ENCODE measurements at regions not wholly inside any gene's neighbourhood (a gene's known extent, or its start where the extent isn't known, plus 50 kb on each side); places are given as distances from the start of the nearest gene placed in this dataset.

GRCh38 chr6:56865081-56865875 lies 89.6 kb upstream of the BEND6 start:
- H3K4me3 ChIP-seq (ENCODE audit: low read depth, low read length): no peak overlapping the region
- DNase-seq (ENCODE audit: low read depth): no peak
- TF ChIP-seq, protein P1, sequence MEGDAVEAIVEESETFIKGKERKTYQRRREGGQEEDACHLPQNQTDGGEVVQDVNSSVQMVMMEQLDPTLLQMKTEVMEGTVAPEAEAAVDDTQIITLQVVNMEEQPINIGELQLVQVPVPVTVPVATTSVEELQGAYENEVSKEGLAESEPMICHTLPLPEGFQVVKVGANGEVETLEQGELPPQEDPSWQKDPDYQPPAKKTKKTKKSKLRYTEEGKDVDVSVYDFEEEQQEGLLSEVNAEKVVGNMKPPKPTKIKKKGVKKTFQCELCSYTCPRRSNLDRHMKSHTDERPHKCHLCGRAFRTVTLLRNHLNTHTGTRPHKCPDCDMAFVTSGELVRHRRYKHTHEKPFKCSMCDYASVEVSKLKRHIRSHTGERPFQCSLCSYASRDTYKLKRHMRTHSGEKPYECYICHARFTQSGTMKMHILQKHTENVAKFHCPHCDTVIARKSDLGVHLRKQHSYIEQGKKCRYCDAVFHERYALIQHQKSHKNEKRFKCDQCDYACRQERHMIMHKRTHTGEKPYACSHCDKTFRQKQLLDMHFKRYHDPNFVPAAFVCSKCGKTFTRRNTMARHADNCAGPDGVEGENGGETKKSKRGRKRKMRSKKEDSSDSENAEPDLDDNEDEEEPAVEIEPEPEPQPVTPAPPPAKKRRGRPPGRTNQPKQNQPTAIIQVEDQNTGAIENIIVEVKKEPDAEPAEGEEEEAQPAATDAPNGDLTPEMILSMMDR (IDR thresholded peaks at IDR 0.05; ENCODE audit: low read depth, low read length, missing control alignments): no peak

GRCh38 chr6:56864171-56864616 lies 90.7 kb upstream of the BEND6 start:
- no peak overlapping the region for H3K4me3 ChIP-seq (ENCODE audit: low read depth, low read length)
- TF ChIP-seq, protein P1 (IDR thresholded peaks at IDR 0.05; ENCODE audit: low read depth, low read length, missing control alignments): no peak
- no peak for DNase-seq (ENCODE audit: low read depth)

DNA sequence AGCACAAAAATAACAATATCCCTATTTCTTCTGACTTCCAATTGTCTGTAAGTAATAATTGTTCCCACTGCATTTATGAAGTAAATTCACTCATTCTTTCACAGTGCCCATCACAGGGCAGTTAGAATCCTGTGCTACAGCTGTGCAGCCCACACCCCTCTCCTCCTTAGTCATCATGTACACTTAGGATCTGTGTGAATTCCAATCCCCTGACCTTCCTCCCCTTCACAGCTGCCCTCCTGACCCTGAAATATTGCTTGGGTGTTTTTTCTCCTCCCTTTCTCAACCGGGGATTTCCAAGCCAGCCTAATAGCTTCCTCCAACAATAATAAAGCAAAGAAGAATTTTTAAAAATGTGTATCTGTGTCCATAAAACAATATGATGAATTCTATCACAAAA lies 91.5 kb upstream of the BEND6 start:
- TF ChIP-seq, protein P1 (IDR thresholded peaks at IDR 0.05; ENCODE audit: low read depth, low read length, missing control alignments): no peak
- no peak overlapping the region for H3K4me3 ChIP-seq (ENCODE audit: low read depth, low read length)
- DNase-seq (ENCODE audit: low read depth): no peak

DNA sequence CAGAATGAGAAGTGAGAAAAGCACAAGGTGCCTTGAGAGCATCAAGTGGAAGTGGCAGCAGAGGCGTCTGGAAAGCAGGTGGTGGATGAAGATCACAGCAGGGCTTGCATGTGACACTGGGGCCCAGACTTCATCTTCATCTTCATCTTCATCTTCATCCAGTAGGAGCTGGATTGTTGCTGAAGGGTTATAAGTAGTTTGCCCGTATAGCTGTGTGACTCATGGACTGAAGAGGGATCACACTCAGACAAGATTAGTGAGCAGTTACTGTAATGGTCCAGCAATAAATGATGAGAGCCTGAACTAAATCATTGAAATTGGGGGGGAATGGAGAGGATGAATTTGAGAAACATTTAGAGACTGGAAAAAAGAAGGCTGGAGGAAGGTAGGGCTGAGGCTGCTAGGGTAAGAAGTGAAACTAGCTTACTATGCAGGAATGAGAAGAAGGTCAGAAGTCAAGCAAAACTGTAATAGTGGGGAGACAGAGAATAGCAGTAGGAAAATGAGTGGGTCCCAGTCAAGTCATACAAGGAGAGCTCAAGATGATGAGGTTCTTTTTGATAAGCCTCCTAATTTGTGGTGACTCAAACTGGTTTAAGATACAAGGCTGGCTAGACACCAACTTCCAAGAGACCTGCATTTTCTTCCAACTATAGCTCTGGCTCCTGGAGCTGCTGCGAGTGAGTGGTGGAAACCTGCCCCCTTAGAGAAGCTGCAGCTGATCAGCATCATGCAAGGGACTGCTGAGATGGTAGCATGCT lies 92.3 kb upstream of the BEND6 start:
- H3K4me3 ChIP-seq (ENCODE audit: low read depth, low read length): no peak overlapping the region
- TF ChIP-seq, protein P1 (IDR thresholded peaks at IDR 0.05; ENCODE audit: low read depth, low read length, missing control alignments): no peak
- no peak for DNase-seq (ENCODE audit: low read depth)

DNA sequence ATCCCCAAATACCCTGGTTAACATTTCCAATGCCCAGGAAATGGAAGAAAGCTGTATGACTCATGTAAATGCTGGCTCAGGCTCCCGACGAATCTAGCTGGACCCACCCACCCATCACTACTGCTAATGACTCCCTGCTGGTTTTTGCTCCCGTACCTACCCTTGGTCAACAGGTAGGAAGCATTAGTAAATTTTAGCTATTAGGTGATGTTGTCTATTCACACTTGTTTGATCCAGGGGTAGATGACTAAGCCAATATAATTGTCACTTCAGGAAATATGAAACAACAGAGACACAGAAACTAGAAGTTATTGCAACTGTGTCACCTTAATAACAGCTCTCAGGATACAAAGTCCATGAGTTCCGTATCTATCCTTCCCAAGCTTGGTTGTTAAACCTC lies 94.4 kb upstream of the BEND6 start:
- DNase-seq (ENCODE audit: low read depth): no peak

GRCh38 chr6:56856036-56856580 lies 98.8 kb upstream of the BEND6 start:
- H3K4me3 ChIP-seq (ENCODE audit: low read depth, low read length): no peak overlapping the region
- TF ChIP-seq, protein P1 (IDR thresholded peaks at IDR 0.05; ENCODE audit: low read depth, low read length, missing control alignments): no peak
- DNase-seq (ENCODE audit: low read depth): no peak

More for the DNA sequence above, 94.4 kb upstream of the BEND6 start:
- TF ChIP-seq, protein P1 (IDR thresholded peaks at IDR 0.05; ENCODE audit: low read depth, low read length, missing control alignments): no peak
- no peak overlapping the region for H3K4me3 ChIP-seq (ENCODE audit: low read depth, low read length)

Measured in GM12864 (cell line).